ENCODE measurements at regions not wholly inside any gene's neighbourhood (a gene's known extent, or its start where the extent isn't known, plus 50 kb on each side); places are given as distances from the start of the nearest gene placed in this dataset.

- no peaks in the 10 kb centered on the region for H3K9me2 ChIP-seq (ENCODE audit: insufficient read depth)
- intact Hi-C loops (cut with micrococcal nuclease), result no loop called here
- CTCF ChIA-PET, result no interaction called here
- BruUV-seq (replicated peaks), result no TSS peak
- H3K4me2 ChIP-seq (ENCODE audit: low read length), result no peak overlapping the region
- H3K4me3 ChIP-seq (replicated peaks in 1 of 2; ENCODE audit: low read depth in 1 of 2, low read length in 2 of 2), result no peak overlapping the region
- ATAC-seq (no peak), DNase-seq (ENCODE audit: low read depth, low spot score) (no peak)
- H3K27me3 ChIP-seq (ENCODE audit: insufficient read depth, low read length), result peaks cover 11% of the 10 kb centered on the region
- no peaks in the 10 kb centered on the region for H3K9me3 ChIP-seq (ENCODE audit: control insufficient read depth in 1 of 2, insufficient read depth in 1 of 2, low read depth in 1 of 2, low read length in 2 of 2)
- no peak overlapping the region for H3K27ac ChIP-seq (ENCODE audit: low read depth, low read length)
- no peaks in the 10 kb centered on the region for H4K20me1 ChIP-seq (ENCODE audit: insufficient read depth)
- H3K9ac ChIP-seq (ENCODE audit: low read length), result no peak overlapping the region
- no peak overlapping the region for H2AFZ ChIP-seq (ENCODE audit: low read depth, low read length, poor library complexity, severe bottlenecking)
- no peaks in the 10 kb centered on the region for H3K36me3 ChIP-seq (ENCODE audit: control insufficient read depth in 1 of 2, insufficient read depth in 2 of 2, low read length in 2 of 2)
- RAD21 ChIA-PET (ENCODE audit: low non-redundant PET in 1 of 2, low total read pairs in 2 of 2, uncharacterized antibody in 2 of 2, unreplicated experiment in 2 of 2), result no interaction called here
- TF ChIP-seq SP1 (IDR thresholded peaks at IDR 0.05; ENCODE audit: low read depth), result no peak
- no peak for TF ChIP-seq RAD21 (IDR thresholded peaks at IDR 0.05; ENCODE audit: low read depth)
- no peak for TF ChIP-seq POLR2AphosphoS5 (IDR thresholded peaks at IDR 0.05; ENCODE audit: low read depth, low read length)
- no peak for TF ChIP-seq JUND (IDR thresholded peaks at IDR 0.05)
- no peak for TF ChIP-seq CEBPB (IDR thresholded peaks at IDR 0.05; ENCODE audit: low read depth)
- no peak for TF ChIP-seq MAX (IDR thresholded peaks at IDR 0.05)
- TF ChIP-seq ZFX (IDR thresholded peaks at IDR 0.05), result no peak
- no peak for TF ChIP-seq EZH2 (IDR thresholded peaks at IDR 0.05)
- TF ChIP-seq SRF (IDR thresholded peaks at IDR 0.05; ENCODE audit: low read depth), result no peak
- POLR2A ChIA-PET, result no interaction called here
- no peaks in the 10 kb centered on the region for H3K4me1 ChIP-seq (ENCODE audit: control insufficient read depth in 1 of 2, insufficient read depth in 2 of 2, low read length in 2 of 2)
- no peaks in the 10 kb centered on the region for H3K79me2 ChIP-seq (ENCODE audit: insufficient read depth, low read length)
These were observed 502.7 kb upstream of the PSMD7 start for GRCh38 chr16:73793871-73794437.

GRCh38 chr16:73793260-73793659 lies 503.4 kb upstream of the PSMD7 start:
- Histone ChIP-seq H2AFZ (ENCODE audit: low read depth, low read length, poor library complexity, severe bottlenecking) (no peak overlapping the region), H3K79me2 (ENCODE audit: insufficient read depth, low read length) (no peaks in the 10 kb centered on the region), H3K9me2 (ENCODE audit: insufficient read depth) (no peaks in the 10 kb centered on the region), H3K9ac (ENCODE audit: low read length) (no peak overlapping the region), H3K4me1 (ENCODE audit: control insufficient read depth in 1 of 2, insufficient read depth in 2 of 2, low read length in 2 of 2) (no peaks in the 10 kb centered on the region), H3K27ac (ENCODE audit: low read depth, low read length) (no peak overlapping the region), H3K9me3 (ENCODE audit: control insufficient read depth in 1 of 2, insufficient read depth in 1 of 2, low read depth in 1 of 2, low read length in 2 of 2) (no peaks in the 10 kb centered on the region), H3K27me3 (ENCODE audit: insufficient read depth, low read length) (peaks cover 8% of the 10 kb centered on the region), H3K36me3 (ENCODE audit: control insufficient read depth in 1 of 2, insufficient read depth in 2 of 2, low read length in 2 of 2) (no peaks in the 10 kb centered on the region), H3K4me3 (replicated peaks in 1 of 2; ENCODE audit: low read depth in 1 of 2, low read length in 2 of 2) (no peak overlapping the region), H4K20me1 (ENCODE audit: insufficient read depth) (no peaks in the 10 kb centered on the region), H3K4me2 (ENCODE audit: low read length) (no peak overlapping the region)
- CTCF ChIA-PET, result no interaction called here
- TF ChIP-seq POLR2A (IDR thresholded peaks at IDR 0.05; ENCODE audit: borderline replicate concordance, extremely low read depth, insufficient read depth, insufficient read length) (no peak), CTCF (IDR thresholded peaks at IDR 0.05 in 2 of 3, conservative IDR thresholded peaks at IDR 0.05 in 1 of 3; ENCODE audit: borderline replicate concordance in 1 of 3, insufficient read depth in 1 of 3, low read depth in 2 of 3, low read length in 2 of 3) (no peak), EZH2phosphoT487 (IDR thresholded peaks at IDR 0.05; ENCODE audit: borderline replicate concordance) (no peak), CBX3 (IDR thresholded peaks at IDR 0.05; ENCODE audit: low read depth) (no peak), CEBPB (IDR thresholded peaks at IDR 0.05; ENCODE audit: low read depth) (no peak), ZFX (IDR thresholded peaks at IDR 0.05) (no peak), EZH2 (IDR thresholded peaks at IDR 0.05) (no peak)
- RAD21 ChIA-PET (ENCODE audit: low non-redundant PET in 1 of 2, low total read pairs in 2 of 2, uncharacterized antibody in 2 of 2, unreplicated experiment in 2 of 2), result no interaction called here
- POLR2A ChIA-PET, result no interaction called here
- no peak for ATAC-seq
- intact Hi-C loops (cut with micrococcal nuclease), result no loop called here
- BruUV-seq (replicated peaks), result no TSS peak
- DNase-seq (ENCODE audit: low read depth, low spot score), result no peak
